Ishikawa (cell line): ENCODE measurements at regions not wholly inside any gene's neighbourhood (a gene's known extent, or its start where the extent isn't known, plus 50 kb on each side); places are given as distances from the start of the nearest gene placed in this dataset.

Experiments
- RAD21 ChIP-seq: IDR thresholded peaks from 2 replicates; pipeline ENCODE4 v1.6.1; 2012; ENCODE audit warnings: low read depth
- ZBTB7A ChIP-seq: IDR thresholded peaks from 2 replicates; pipeline ENCODE4 v1.6.1; 2012; ENCODE audit warnings: low read depth

- no peak for TF ChIP-seq RAD21
- TF ChIP-seq ZBTB7A = no peak
Observed at GRCh38 chr22:27340047-27340446, 461.5 kb downstream of the MN1 start.
